ENCODE measurements at regions not wholly inside any gene's neighbourhood (a gene's known extent, or its start where the extent isn't known, plus 50 kb on each side); places are given as distances from the start of the nearest gene placed in this dataset.

DNA sequence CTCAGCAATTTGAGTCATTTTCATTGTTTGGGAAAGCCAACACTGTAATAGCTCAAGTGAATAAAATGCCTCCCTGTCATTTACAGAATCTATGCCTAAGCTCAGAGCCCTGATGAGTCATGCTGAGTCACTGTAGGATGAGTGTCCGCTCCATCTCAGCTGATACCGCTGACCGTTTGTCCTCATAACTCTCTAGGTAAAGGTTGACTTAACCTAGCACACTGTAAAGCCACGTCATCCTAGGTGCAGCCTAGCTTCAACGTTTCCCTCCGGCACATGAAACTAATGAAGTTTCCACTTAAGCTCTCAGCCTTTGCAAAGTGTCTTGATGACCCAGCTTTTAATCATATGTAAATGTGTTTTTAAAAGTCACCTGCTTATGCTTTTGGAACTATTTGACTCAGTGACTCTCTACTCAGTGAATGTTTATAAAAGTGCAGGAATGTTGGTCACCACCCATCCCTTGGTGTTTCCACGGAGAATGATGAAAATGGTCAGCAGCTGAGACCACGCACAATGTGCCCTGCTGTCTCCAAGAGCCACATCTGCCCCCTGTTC, 154.0 kb downstream of the PMAIP1 start (continued):
- TF ChIP-seq, protein P1, sequence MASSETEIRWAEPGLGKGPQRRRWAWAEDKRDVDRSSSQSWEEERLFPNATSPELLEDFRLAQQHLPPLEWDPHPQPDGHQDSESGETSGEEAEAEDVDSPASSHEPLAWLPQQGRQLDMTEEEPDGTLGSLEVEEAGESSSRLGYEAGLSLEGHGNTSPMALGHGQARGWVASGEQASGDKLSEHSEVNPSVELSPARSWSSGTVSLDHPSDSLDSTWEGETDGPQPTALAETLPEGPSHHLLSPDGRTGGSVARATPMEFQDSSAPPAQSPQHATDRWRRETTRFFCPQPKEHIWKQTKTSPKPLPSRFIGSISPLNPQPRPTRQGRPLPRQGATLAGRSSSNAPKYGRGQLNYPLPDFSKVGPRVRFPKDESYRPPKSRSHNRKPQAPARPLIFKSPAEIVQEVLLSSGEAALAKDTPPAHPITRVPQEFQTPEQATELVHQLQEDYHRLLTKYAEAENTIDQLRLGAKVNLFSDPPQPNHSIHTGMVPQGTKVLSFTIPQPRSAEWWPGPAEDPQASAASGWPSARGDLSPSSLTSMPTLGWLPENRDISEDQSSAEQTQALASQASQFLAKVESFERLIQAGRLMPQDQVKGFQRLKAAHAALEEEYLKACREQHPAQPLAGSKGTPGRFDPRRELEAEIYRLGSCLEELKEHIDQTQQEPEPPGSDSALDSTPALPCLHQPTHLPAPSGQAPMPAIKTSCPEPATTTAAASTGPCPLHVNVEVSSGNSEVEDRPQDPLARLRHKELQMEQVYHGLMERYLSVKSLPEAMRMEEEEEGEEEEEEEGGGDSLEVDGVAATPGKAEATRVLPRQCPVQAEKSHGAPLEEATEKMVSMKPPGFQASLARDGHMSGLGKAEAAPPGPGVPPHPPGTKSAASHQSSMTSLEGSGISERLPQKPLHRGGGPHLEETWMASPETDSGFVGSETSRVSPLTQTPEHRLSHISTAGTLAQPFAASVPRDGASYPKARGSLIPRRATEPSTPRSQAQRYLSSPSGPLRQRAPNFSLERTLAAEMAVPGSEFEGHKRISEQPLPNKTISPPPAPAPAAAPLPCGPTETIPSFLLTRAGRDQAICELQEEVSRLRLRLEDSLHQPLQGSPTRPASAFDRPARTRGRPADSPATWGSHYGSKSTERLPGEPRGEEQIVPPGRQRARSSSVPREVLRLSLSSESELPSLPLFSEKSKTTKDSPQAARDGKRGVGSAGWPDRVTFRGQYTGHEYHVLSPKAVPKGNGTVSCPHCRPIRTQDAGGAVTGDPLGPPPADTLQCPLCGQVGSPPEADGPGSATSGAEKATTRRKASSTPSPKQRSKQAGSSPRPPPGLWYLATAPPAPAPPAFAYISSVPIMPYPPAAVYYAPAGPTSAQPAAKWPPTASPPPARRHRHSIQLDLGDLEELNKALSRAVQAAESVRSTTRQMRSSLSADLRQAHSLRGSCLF (CRISPR knock-in tag; IDR thresholded peaks at IDR 0.05; ENCODE audit: borderline replicate concordance): no peak
- TF ChIP-seq ZNF33B (CRISPR knock-in tag; IDR thresholded peaks at IDR 0.05): no peak
- TF ChIP-seq ZNF354B (CRISPR knock-in tag; IDR thresholded peaks at IDR 0.05): no peak
- TF ChIP-seq RARA (CRISPR knock-in tag; IDR thresholded peaks at IDR 0.05): peak; percentile 18; the same call in 1 of the 2 replicates
- TF ChIP-seq MAFG (CRISPR knock-in tag; IDR thresholded peaks at IDR 0.05): peak; percentile 76

DNA sequence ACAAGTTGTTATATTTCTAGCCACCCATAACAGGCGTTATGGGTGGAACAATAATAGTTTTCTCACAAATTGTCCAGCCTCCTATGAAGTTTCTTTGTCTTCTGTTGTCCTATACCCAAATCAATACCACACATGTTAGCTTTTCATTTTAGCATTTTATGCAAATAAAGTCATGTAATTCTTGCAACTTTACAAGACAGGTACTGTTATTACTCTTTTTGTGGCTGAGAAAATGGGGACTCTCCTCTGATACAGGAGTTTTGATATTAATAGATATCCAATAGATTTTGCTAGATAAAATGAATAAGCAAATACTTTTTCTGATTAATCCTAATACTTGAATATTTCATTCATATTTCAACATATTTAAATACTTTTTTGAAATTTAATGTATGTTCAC, 151.0 kb downstream of the PMAIP1 start:
- BruUV-seq (replicated peaks): no TSS peak
- Histone ChIP-seq H3K4me2 (ENCODE audit: low read depth, low read length) (no peak overlapping the region), H3K4me3 (replicated peaks in 1 of 3; ENCODE audit: insufficient read depth in 1 of 3, low read depth in 2 of 3, low read length in 3 of 3) (no peak overlapping the region), H3K9ac (ENCODE audit: insufficient read depth, low read depth, low read length) (no peak overlapping the region), H3K9me3 (ENCODE audit: low read length) (no peaks in the 10 kb centered on the region), H3K79me2 (ENCODE audit: insufficient read depth, low read length) (no peaks in the 10 kb centered on the region), H3K27me3 (ENCODE audit: control insufficient read depth in 1 of 2, insufficient read depth in 2 of 2, low read length in 2 of 2) (no peaks in the 10 kb centered on the region), H3K4me1 (ENCODE audit: insufficient read depth, low read length) (no peaks in the 10 kb centered on the region), H3K36me3 (replicated peaks in 1 of 2; ENCODE audit: control insufficient read depth in 1 of 2, insufficient read depth in 2 of 2, low read length in 2 of 2) (no peaks in the 10 kb centered on the region), H4K20me1 (ENCODE audit: insufficient read depth, low read length) (no peaks in the 10 kb centered on the region), H2AFZ (ENCODE audit: low read length) (no peak overlapping the region), H3K27ac (ENCODE audit: extremely low read length, insufficient read depth, low read length) (no peak overlapping the region)
- intact Hi-C loops (cut with micrococcal nuclease; ENCODE audit: unreplicated experiment) (no loop called here), in situ Hi-C loops (cut with HindIII; ENCODE audit: extremely low pct_ligation_motif_present, low pct_unique_long_range_greater_than_20kb) (no loop called here)
- DNase-seq (ENCODE audit: low spot score) (no peak), ATAC-seq (no peak), FAIRE-seq (no peak)
- ChIA-PET CTCF (ENCODE audit: low intra/inter-chr PET ratio, low total read pairs) (no interaction called here), POLR2A (no interaction called here)
- WGBS (ENCODE audit: low lambda C conversion rate): 0% methylated on average over 1 of the region's 1 CpG
- TF ChIP-seq ZNF776 (CRISPR knock-in tag; IDR thresholded peaks at IDR 0.05): no peak
- no peak for TF ChIP-seq WIZ (CRISPR knock-in tag; IDR thresholded peaks at IDR 0.05)
- no peak for TF ChIP-seq HNRNPUL1 (IDR thresholded peaks at IDR 0.05; ENCODE audit: low read depth, low read length)
- no peak for TF ChIP-seq KLF13 (CRISPR knock-in tag; IDR thresholded peaks at IDR 0.05)
- TF ChIP-seq PAX8 (CRISPR knock-in tag; IDR thresholded peaks at IDR 0.05; ENCODE audit: borderline replicate concordance): no peak
- no peak for TF ChIP-seq ZFP37 (CRISPR knock-in tag; IDR thresholded peaks at IDR 0.05; ENCODE audit: borderline replicate concordance)
- TF ChIP-seq ZNF335 (CRISPR knock-in tag; IDR thresholded peaks at IDR 0.05): no peak
- no peak for TF ChIP-seq SSRP1 (CRISPR knock-in tag; IDR thresholded peaks at IDR 0.05)
